ENCODE measurements at regions not wholly inside any gene's neighbourhood (a gene's known extent, or its start where the extent isn't known, plus 50 kb on each side); places are given as distances from the start of the nearest gene placed in this dataset.

GRCh38 chr16:51509336-51509735 is 358.3 kb upstream of the SALL1 start:
- TF ChIP-seq TAF1 (IDR thresholded peaks at IDR 0.05; ENCODE audit: borderline replicate concordance, low read depth, low read length) (no peak), POLR2AphosphoS5 (IDR thresholded peaks at IDR 0.05; ENCODE audit: low read depth, low read length) (no peak)

Measured in GM12892 (cell line).